ENCODE measurements at regions not wholly inside any gene's neighbourhood (a gene's known extent, or its start where the extent isn't known, plus 50 kb on each side); places are given as distances from the start of the nearest gene placed in this dataset.

- TF ChIP-seq BRF2 (CRISPR knock-in tag; IDR thresholded peaks at IDR 0.05) (no peak), ZNF382 (CRISPR knock-in tag; IDR thresholded peaks at IDR 0.05; ENCODE audit: borderline replicate concordance) (no peak)
Measured at GRCh38 chr4:38243388-38244053, 283.3 kb downstream of the PTTG2 start (continued).

GRCh38 chr4:38254825-38255224, 294.6 kb downstream of the PTTG2 start:
- Histone ChIP-seq H3K4me2 (ENCODE audit: low read depth, low read length) (no peak overlapping the region), H3K9me3 (ENCODE audit: low read length) (peaks cover 29% of the 10 kb centered on the region), H2AFZ (ENCODE audit: low read length) (no peak overlapping the region), H3K36me3 (replicated peaks in 1 of 2; ENCODE audit: control insufficient read depth in 1 of 2, insufficient read depth in 2 of 2, low read length in 2 of 2) (no peaks in the 10 kb centered on the region), H3K27ac (ENCODE audit: extremely low read length, insufficient read depth, low read length) (no peak overlapping the region), H4K20me1 (ENCODE audit: insufficient read depth, low read length) (no peaks in the 10 kb centered on the region), H3K4me3 (replicated peaks in 1 of 3; ENCODE audit: insufficient read depth in 1 of 3, low read depth in 2 of 3, low read length in 3 of 3) (no peak overlapping the region), H3K4me1 (ENCODE audit: insufficient read depth, low read length) (no peaks in the 10 kb centered on the region), H3K9ac (ENCODE audit: insufficient read depth, low read depth, low read length) (no peak overlapping the region), H3K27me3 (ENCODE audit: control insufficient read depth in 1 of 2, insufficient read depth in 2 of 2, low read length in 2 of 2) (no peaks in the 10 kb centered on the region), H3K79me2 (ENCODE audit: insufficient read depth, low read length) (no peaks in the 10 kb centered on the region)
- no TSS peak for BruUV-seq (replicated peaks)
- TF ChIP-seq SKIL (CRISPR knock-in tag; IDR thresholded peaks at IDR 0.05; ENCODE audit: borderline replicate concordance) (no peak), GTF3A (CRISPR knock-in tag; conservative IDR thresholded peaks at IDR 0.05) (no peak), ZNF362 (CRISPR knock-in tag; IDR thresholded peaks at IDR 0.05; ENCODE audit: borderline replicate concordance) (no peak), ZNF512 (CRISPR knock-in tag; IDR thresholded peaks at IDR 0.05) (peak; percentile 84), PLSCR1 (CRISPR knock-in tag; IDR thresholded peaks at IDR 0.05; ENCODE audit: borderline replicate concordance) (no peak)
- intact Hi-C loops (cut with micrococcal nuclease; ENCODE audit: unreplicated experiment) (no loop called here), in situ Hi-C loops (cut with HindIII; ENCODE audit: extremely low pct_ligation_motif_present, low pct_unique_long_range_greater_than_20kb) (no loop called here)
- CTCF ChIA-PET (ENCODE audit: low intra/inter-chr PET ratio, low total read pairs), result no interaction called here
- ATAC-seq (no peak), FAIRE-seq (no peak), DNase-seq (ENCODE audit: low spot score) (no peak)
- WGBS (ENCODE audit: low lambda C conversion rate), result 52% methylated on average over 1 of the region's 1 CpG
- POLR2A ChIA-PET, result no interaction called here
